ENCODE measurements at regions not wholly inside any gene's neighbourhood (a gene's known extent, or its start where the extent isn't known, plus 50 kb on each side); places are given as distances from the start of the nearest gene placed in this dataset.

- TF ChIP-seq CTCF (IDR thresholded peaks at IDR 0.05) (no peak), POLR2A (IDR thresholded peaks at IDR 0.05) (no peak)
Measured at GRCh38 chr9:659286-659685, 182.2 kb upstream of the DMRT1 start.
